Brain pericyte (primary cell): ENCODE measurements at regions not wholly inside any gene's neighbourhood (a gene's known extent, or its start where the extent isn't known, plus 50 kb on each side); places are given as distances from the start of the nearest gene placed in this dataset.
"Not testable (repeated sequence)": the region's sequence is repeated elsewhere in the genome, so short reads cannot be mapped to it uniquely, and the experiment has no call there.

Source experiments
- DNase-seq: peaks from one replicate; pipeline ENCODE4 v3.0.0-alpha.2; 2012; ENCODE audit warnings: low read depth, low spot score

- no peak for DNase-seq
Observed at GRCh38 chrX:87105131-87105530, 412.5 kb upstream of the KLHL4 start.

GRCh38 chrX:87110142-87110541, 407.5 kb upstream of the KLHL4 start:
- DNase-seq = no peak

GRCh38 chrX:87140800-87141483, 376.7 kb upstream of the KLHL4 start:
- no peak for DNase-seq

- DNase-seq = no peak
Observed at GRCh38 chrX:87160435-87161010, 357.1 kb upstream of the KLHL4 start.

GRCh38 chrX:87167841-87168240, 349.8 kb upstream of the KLHL4 start:
- no peak for DNase-seq

- DNase-seq = not testable (repeated sequence)
Observed at GRCh38 chrX:87178009-87178408, 339.6 kb upstream of the KLHL4 start.
